ENCODE measurements at regions not wholly inside any gene's neighbourhood (a gene's known extent, or its start where the extent isn't known, plus 50 kb on each side); places are given as distances from the start of the nearest gene placed in this dataset.

- ATAC-seq (ENCODE audit: low FRiP score) (peak; percentile 91), DNase-seq (peak; percentile 68 to 91)
- Histone ChIP-seq H3K4me3 (ENCODE audit: low read length in 2 of 2) (no peak overlapping the region), H3K9me3 (ENCODE audit: control insufficient read depth, low read length) (no peaks in the 10 kb centered on the region), H3K27me3 (ENCODE audit: control insufficient read depth in 1 of 2, insufficient read depth in 2 of 2, low read length in 1 of 2) (no peaks in the 10 kb centered on the region), H3K36me3 (ENCODE audit: control insufficient read depth in 1 of 2, insufficient read depth in 2 of 2, low read length in 1 of 2) (no peaks in the 10 kb centered on the region), H3K4me1 (ENCODE audit: control insufficient read depth in 1 of 2, insufficient read depth in 2 of 2, low read length in 2 of 2) (peaks cover 0 to 7% of the 10 kb centered on the region in 2 donors), H3K27ac (ENCODE audit: low read depth in 1 of 2, low read length in 2 of 2) (no peak overlapping the region)
- WGBS, 2 donors = 6 to 8% methylated on average over 13 of the region's 13 CpGs
- intact Hi-C loops (cut with DNase I) = loop anchor here (2.0 to 10.0 kb wide), 6 partner anchors 92 to 702 kb away; no protein-coding TSS in a partner anchor
Observed at GRCh38 chr6:84422380-84422968, 195.0 kb upstream of the CEP162 start.

- ATAC-seq (ENCODE audit: low FRiP score) (no peak), DNase-seq (no peak)
- Histone ChIP-seq H3K36me3 (ENCODE audit: control insufficient read depth in 1 of 2, insufficient read depth in 2 of 2, low read length in 1 of 2) (no peaks in the 10 kb centered on the region), H3K4me1 (ENCODE audit: control insufficient read depth in 1 of 2, insufficient read depth in 2 of 2, low read length in 2 of 2) (peaks cover 0 to 4% of the 10 kb centered on the region in 2 donors), H3K27me3 (ENCODE audit: control insufficient read depth in 1 of 2, insufficient read depth in 2 of 2, low read length in 1 of 2) (no peaks in the 10 kb centered on the region), H3K9me3 (ENCODE audit: control insufficient read depth, low read length) (no peaks in the 10 kb centered on the region), H3K4me3 (ENCODE audit: low read length in 2 of 2) (no peak overlapping the region), H3K27ac (ENCODE audit: low read depth in 1 of 2, low read length in 2 of 2) (no peak overlapping the region)
- intact Hi-C loops (cut with DNase I) = loop anchor here (10.0 kb wide), 4 partner anchors 94 to 704 kb away; no protein-coding TSS in a partner anchor
- 49 to 60% methylated on average over 5 of the region's 5 CpGs for WGBS, 2 donors
Observed at GRCh38 chr6:84421031-84421430, 193.6 kb upstream of the CEP162 start.

- Histone ChIP-seq H3K4me3 (ENCODE audit: low read length in 2 of 2) (no peak overlapping the region), H3K4me1 (ENCODE audit: control insufficient read depth in 1 of 2, insufficient read depth in 2 of 2, low read length in 2 of 2) (no peaks in the 10 kb centered on the region), H3K27ac (ENCODE audit: low read depth in 1 of 2, low read length in 2 of 2) (no peak overlapping the region), H3K36me3 (ENCODE audit: control insufficient read depth in 1 of 2, insufficient read depth in 2 of 2, low read length in 1 of 2) (no peaks in the 10 kb centered on the region), H3K9me3 (ENCODE audit: control insufficient read depth, low read length) (no peaks in the 10 kb centered on the region), H3K27me3 (ENCODE audit: control insufficient read depth in 1 of 2, insufficient read depth in 2 of 2, low read length in 1 of 2) (no peaks in the 10 kb centered on the region)
- ATAC-seq (ENCODE audit: low FRiP score) (no peak), DNase-seq (no peak)
- WGBS, 2 donors = 51 to 58% methylated on average over 3 of the region's 3 CpGs
- intact Hi-C loops (cut with DNase I) = no loop called here
Observed at GRCh38 chr6:84417260-84417659, 189.8 kb upstream of the CEP162 start.

- no peak for DNase-seq
- Histone ChIP-seq H3K27ac (ENCODE audit: low read depth in 1 of 2, low read length in 2 of 2) (no peak overlapping the region), H3K36me3 (ENCODE audit: control insufficient read depth in 1 of 2, insufficient read depth in 2 of 2, low read length in 1 of 2) (no peaks in the 10 kb centered on the region), H3K4me3 (ENCODE audit: low read length in 2 of 2) (no peak overlapping the region), H3K4me1 (ENCODE audit: control insufficient read depth in 1 of 2, insufficient read depth in 2 of 2, low read length in 2 of 2) (peaks cover 0 to 2% of the 10 kb centered on the region in 2 donors), H3K27me3 (ENCODE audit: control insufficient read depth in 1 of 2, insufficient read depth in 2 of 2, low read length in 1 of 2) (no peaks in the 10 kb centered on the region), H3K9me3 (ENCODE audit: control insufficient read depth, low read length) (no peaks in the 10 kb centered on the region)
- 2 to 9% methylated on average over 2 of the region's 2 CpGs for WGBS, 2 donors
- intact Hi-C loops (cut with DNase I) = no loop called here
- ATAC-seq (ENCODE audit: low FRiP score) = peak; percentile 55
Observed at GRCh38 chr6:84416043-84416657, 188.7 kb upstream of the CEP162 start.

GRCh38 chr6:84415517-84415916 lies 188.1 kb upstream of the CEP162 start:
- peaks cover 0 to 4% of the 10 kb centered on the region in 2 donors for H3K4me1 ChIP-seq (ENCODE audit: control insufficient read depth in 1 of 2, insufficient read depth in 2 of 2, low read length in 2 of 2)
- no peaks in the 10 kb centered on the region for H3K36me3 ChIP-seq (ENCODE audit: control insufficient read depth in 1 of 2, insufficient read depth in 2 of 2, low read length in 1 of 2)
- no peak overlapping the region for H3K27ac ChIP-seq (ENCODE audit: low read depth in 1 of 2, low read length in 2 of 2)
- no peak overlapping the region for H3K4me3 ChIP-seq (ENCODE audit: low read length in 2 of 2)
- 85 to 86% methylated on average over 6 of the region's 6 CpGs for WGBS, 2 donors
- ATAC-seq (ENCODE audit: low FRiP score) (no peak), DNase-seq (no peak)
- H3K9me3 ChIP-seq (ENCODE audit: control insufficient read depth, low read length) = no peaks in the 10 kb centered on the region
- intact Hi-C loops (cut with DNase I) = no loop called here
- H3K27me3 ChIP-seq (ENCODE audit: control insufficient read depth in 1 of 2, insufficient read depth in 2 of 2, low read length in 1 of 2) = no peaks in the 10 kb centered on the region

- 56 to 61% methylated on average over 2 of the region's 2 CpGs for WGBS, 2 donors
- H3K4me3 ChIP-seq (ENCODE audit: low read length in 2 of 2) = no peak overlapping the region
- no peaks in the 10 kb centered on the region for H3K27me3 ChIP-seq (ENCODE audit: control insufficient read depth in 1 of 2, insufficient read depth in 2 of 2, low read length in 1 of 2)
- DNase-seq = no peak
- H3K9me3 ChIP-seq (ENCODE audit: control insufficient read depth, low read length) = no peaks in the 10 kb centered on the region
- peaks cover 0 to 4% of the 10 kb centered on the region in 2 donors for H3K4me1 ChIP-seq (ENCODE audit: control insufficient read depth in 1 of 2, insufficient read depth in 2 of 2, low read length in 2 of 2)
- no peak for ATAC-seq (ENCODE audit: low FRiP score)
- H3K27ac ChIP-seq (ENCODE audit: low read depth in 1 of 2, low read length in 2 of 2) = no peak overlapping the region
- intact Hi-C loops (cut with DNase I) = no loop called here
- H3K36me3 ChIP-seq (ENCODE audit: control insufficient read depth in 1 of 2, insufficient read depth in 2 of 2, low read length in 1 of 2) = no peaks in the 10 kb centered on the region
Observed at GRCh38 chr6:84415068-84415467, 187.6 kb upstream of the CEP162 start.

- Histone ChIP-seq H3K27me3 (ENCODE audit: control insufficient read depth in 1 of 2, insufficient read depth in 2 of 2, low read length in 1 of 2) (no peaks in the 10 kb centered on the region), H3K4me3 (ENCODE audit: low read length in 2 of 2) (no peak overlapping the region), H3K4me1 (ENCODE audit: control insufficient read depth in 1 of 2, insufficient read depth in 2 of 2, low read length in 2 of 2) (peaks cover 0 to 4% of the 10 kb centered on the region in 2 donors), H3K9me3 (ENCODE audit: control insufficient read depth, low read length) (no peaks in the 10 kb centered on the region), H3K27ac (ENCODE audit: low read depth in 1 of 2, low read length in 2 of 2) (no peak overlapping the region), H3K36me3 (ENCODE audit: control insufficient read depth in 1 of 2, insufficient read depth in 2 of 2, low read length in 1 of 2) (no peaks in the 10 kb centered on the region)
- 16 to 24% methylated on average over 6 of the region's 6 CpGs for WGBS, 2 donors
- DNase-seq (no peak), ATAC-seq (ENCODE audit: low FRiP score) (no peak)
- intact Hi-C loops (cut with DNase I) = no loop called here
Observed at GRCh38 chr6:84414531-84414930, 187.1 kb upstream of the CEP162 start.

- H3K27ac ChIP-seq (ENCODE audit: low read depth in 1 of 2, low read length in 2 of 2) = no peak overlapping the region
- H3K4me1 ChIP-seq (ENCODE audit: control insufficient read depth in 1 of 2, insufficient read depth in 2 of 2, low read length in 2 of 2) = peaks cover 0 to 4% of the 10 kb centered on the region in 2 donors
- no peaks in the 10 kb centered on the region for H3K36me3 ChIP-seq (ENCODE audit: control insufficient read depth in 1 of 2, insufficient read depth in 2 of 2, low read length in 1 of 2)
- DNase-seq (no peak), ATAC-seq (ENCODE audit: low FRiP score) (peak; percentile 67)
- H3K4me3 ChIP-seq (ENCODE audit: low read length in 2 of 2) = no peak overlapping the region
- H3K27me3 ChIP-seq (ENCODE audit: control insufficient read depth in 1 of 2, insufficient read depth in 2 of 2, low read length in 1 of 2) = no peaks in the 10 kb centered on the region
- intact Hi-C loops (cut with DNase I) = no loop called here
- 1 to 3% methylated on average over 1 of the region's 1 CpG for WGBS, 2 donors
- H3K9me3 ChIP-seq (ENCODE audit: control insufficient read depth, low read length) = no peaks in the 10 kb centered on the region
Observed at GRCh38 chr6:84411060-84411629, 183.7 kb upstream of the CEP162 start.

GRCh38 chr6:84409911-84410310 lies 182.5 kb upstream of the CEP162 start:
- WGBS, 2 donors = 93 to 98% methylated on average over 1 of the region's 1 CpG

More at GRCh38 chr6:84409911-84410310, 182.5 kb upstream of the CEP162 start:
- intact Hi-C loops (cut with DNase I) = no loop called here
- Histone ChIP-seq H3K36me3 (ENCODE audit: control insufficient read depth in 1 of 2, insufficient read depth in 2 of 2, low read length in 1 of 2) (no peaks in the 10 kb centered on the region), H3K9me3 (ENCODE audit: control insufficient read depth, low read length) (no peaks in the 10 kb centered on the region), H3K27me3 (ENCODE audit: control insufficient read depth in 1 of 2, insufficient read depth in 2 of 2, low read length in 1 of 2) (no peaks in the 10 kb centered on the region), H3K27ac (ENCODE audit: low read depth in 1 of 2, low read length in 2 of 2) (no peak overlapping the region), H3K4me1 (ENCODE audit: control insufficient read depth in 1 of 2, insufficient read depth in 2 of 2, low read length in 2 of 2) (peaks cover 0 to 4% of the 10 kb centered on the region in 2 donors), H3K4me3 (ENCODE audit: low read length in 2 of 2) (no peak overlapping the region)
- DNase-seq (no peak), ATAC-seq (ENCODE audit: low FRiP score) (no peak)

Measured in aorta (tissue), 5 donors.